ENCODE measurements at regions not wholly inside any gene's neighbourhood (a gene's known extent, or its start where the extent isn't known, plus 50 kb on each side); places are given as distances from the start of the nearest gene placed in this dataset.

DNA sequence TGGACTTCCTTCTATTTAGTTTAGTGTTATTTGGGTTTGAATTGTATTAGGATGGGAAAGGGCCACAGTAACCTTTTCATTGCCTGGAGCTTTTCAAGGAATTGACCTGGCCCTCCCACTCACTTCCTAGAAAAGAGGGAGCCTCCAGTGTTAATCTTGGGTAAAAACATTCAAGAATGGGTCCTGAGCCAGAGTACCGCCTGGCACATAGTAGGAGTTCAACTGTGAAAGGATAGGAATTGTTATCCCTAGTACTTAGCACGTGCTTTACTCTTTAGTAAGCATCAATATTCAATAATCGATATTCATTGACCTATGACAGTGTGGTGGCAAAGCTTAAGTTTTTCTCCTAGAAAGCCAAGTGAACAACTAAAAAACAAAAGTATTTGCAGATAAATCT is 179.9 kb downstream of the IRS1 start:
- in situ Hi-C loops (cut with HindIII; ENCODE audit: extremely low pct_ligation_motif_present, low pct_unique_long_range_greater_than_20kb) (loop anchor here (10.0 to 25.0 kb wide), 2 partner anchors 175 to 732 kb away; partner anchors contain the start of gene IRS1), intact Hi-C loops (cut with micrococcal nuclease; ENCODE audit: unreplicated experiment) (loop anchor here (1.0 to 10.0 kb wide), 9 partner anchors 21 to 587 kb away; no protein-coding TSS in a partner anchor)
- Histone ChIP-seq H3K79me2 (ENCODE audit: insufficient read depth, low read length) (no peaks in the 10 kb centered on the region), H3K4me2 (ENCODE audit: low read depth, low read length) (no peak overlapping the region; the same call in 1 of the 2 replicates), H2AFZ (ENCODE audit: low read length) (no peak overlapping the region), H3K27ac (ENCODE audit: extremely low read length, insufficient read depth, low read length) (peak overlapping the region; percentile 75), H3K36me3 (replicated peaks in 1 of 2; ENCODE audit: control insufficient read depth in 1 of 2, insufficient read depth in 2 of 2, low read length in 2 of 2) (no peaks in the 10 kb centered on the region), H3K27me3 (ENCODE audit: control insufficient read depth in 1 of 2, insufficient read depth in 2 of 2, low read length in 2 of 2) (no peaks in the 10 kb centered on the region), H3K9ac (ENCODE audit: insufficient read depth, low read depth, low read length) (peak overlapping the region; percentile 16; the same call in 1 of the 2 replicates), H3K4me1 (ENCODE audit: insufficient read depth, low read length) (peaks cover 67% of the 10 kb centered on the region), H3K9me3 (ENCODE audit: low read length) (peaks cover 9% of the 10 kb centered on the region), H3K4me3 (replicated peaks in 1 of 3; ENCODE audit: insufficient read depth in 1 of 3, low read depth in 2 of 3, low read length in 3 of 3) (no peak overlapping the region), H4K20me1 (ENCODE audit: insufficient read depth, low read length) (no peaks in the 10 kb centered on the region)
- no peak for DNase-seq (ENCODE audit: low spot score)
- WGBS (ENCODE audit: low lambda C conversion rate), result 98% methylated on average over 3 of the region's 3 CpGs
- ATAC-seq, result no peak
- no TSS peak for BruUV-seq (replicated peaks)
- POLR2A ChIA-PET, result interaction anchor here (1.8 to 2.7 kb wide), 2 partner anchors 36 to 181 kb away, joined by 13 to 24 read pairs; partner anchors contain the start of gene IRS1
- no peak for FAIRE-seq
- CTCF ChIA-PET (ENCODE audit: low intra/inter-chr PET ratio, low total read pairs), result no interaction called here
- TF ChIP-seq, protein P1, sequence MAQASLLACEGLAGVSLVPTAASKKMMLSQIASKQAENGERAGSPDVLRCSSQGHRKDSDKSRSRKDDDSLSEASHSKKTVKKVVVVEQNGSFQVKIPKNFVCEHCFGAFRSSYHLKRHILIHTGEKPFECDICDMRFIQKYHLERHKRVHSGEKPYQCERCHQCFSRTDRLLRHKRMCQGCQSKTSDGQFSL (CRISPR knock-in tag; IDR thresholded peaks at IDR 0.05), result no peak
- TF ChIP-seq BRCA1 (CRISPR knock-in tag; IDR thresholded peaks at IDR 0.05) (0 out of 2 replicates have a peak, but pooled peaks have one; percentile 2), KDM6A (CRISPR knock-in tag; IDR thresholded peaks at IDR 0.05; ENCODE audit: low read depth) (no peak), ZNF652 (CRISPR knock-in tag; IDR thresholded peaks at IDR 0.05; ENCODE audit: borderline replicate concordance, low read depth) (peak; percentile 86), HMG20A (CRISPR knock-in tag; IDR thresholded peaks at IDR 0.05; ENCODE audit: borderline replicate concordance) (no peak), HNRNPH1 (optimal IDR thresholded peaks at IDR 0.05; ENCODE audit: low read depth, low read length) (no peak), IKZF5 (CRISPR knock-in tag; IDR thresholded peaks at IDR 0.05) (no peak), IRF9 (CRISPR knock-in tag; IDR thresholded peaks at IDR 0.05; ENCODE audit: borderline replicate concordance) (no peak), ZBTB38 (CRISPR knock-in tag; IDR thresholded peaks at IDR 0.05) (no peak)
- TF ChIP-seq, protein P2, sequence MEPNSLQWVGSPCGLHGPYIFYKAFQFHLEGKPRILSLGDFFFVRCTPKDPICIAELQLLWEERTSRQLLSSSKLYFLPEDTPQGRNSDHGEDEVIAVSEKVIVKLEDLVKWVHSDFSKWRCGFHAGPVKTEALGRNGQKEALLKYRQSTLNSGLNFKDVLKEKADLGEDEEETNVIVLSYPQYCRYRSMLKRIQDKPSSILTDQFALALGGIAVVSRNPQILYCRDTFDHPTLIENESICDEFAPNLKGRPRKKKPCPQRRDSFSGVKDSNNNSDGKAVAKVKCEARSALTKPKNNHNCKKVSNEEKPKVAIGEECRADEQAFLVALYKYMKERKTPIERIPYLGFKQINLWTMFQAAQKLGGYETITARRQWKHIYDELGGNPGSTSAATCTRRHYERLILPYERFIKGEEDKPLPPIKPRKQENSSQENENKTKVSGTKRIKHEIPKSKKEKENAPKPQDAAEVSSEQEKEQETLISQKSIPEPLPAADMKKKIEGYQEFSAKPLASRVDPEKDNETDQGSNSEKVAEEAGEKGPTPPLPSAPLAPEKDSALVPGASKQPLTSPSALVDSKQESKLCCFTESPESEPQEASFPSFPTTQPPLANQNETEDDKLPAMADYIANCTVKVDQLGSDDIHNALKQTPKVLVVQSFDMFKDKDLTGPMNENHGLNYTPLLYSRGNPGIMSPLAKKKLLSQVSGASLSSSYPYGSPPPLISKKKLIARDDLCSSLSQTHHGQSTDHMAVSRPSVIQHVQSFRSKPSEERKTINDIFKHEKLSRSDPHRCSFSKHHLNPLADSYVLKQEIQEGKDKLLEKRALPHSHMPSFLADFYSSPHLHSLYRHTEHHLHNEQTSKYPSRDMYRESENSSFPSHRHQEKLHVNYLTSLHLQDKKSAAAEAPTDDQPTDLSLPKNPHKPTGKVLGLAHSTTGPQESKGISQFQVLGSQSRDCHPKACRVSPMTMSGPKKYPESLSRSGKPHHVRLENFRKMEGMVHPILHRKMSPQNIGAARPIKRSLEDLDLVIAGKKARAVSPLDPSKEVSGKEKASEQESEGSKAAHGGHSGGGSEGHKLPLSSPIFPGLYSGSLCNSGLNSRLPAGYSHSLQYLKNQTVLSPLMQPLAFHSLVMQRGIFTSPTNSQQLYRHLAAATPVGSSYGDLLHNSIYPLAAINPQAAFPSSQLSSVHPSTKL (CRISPR knock-in tag; IDR thresholded peaks at IDR 0.05), result no peak
- TF ChIP-seq, protein P3, sequence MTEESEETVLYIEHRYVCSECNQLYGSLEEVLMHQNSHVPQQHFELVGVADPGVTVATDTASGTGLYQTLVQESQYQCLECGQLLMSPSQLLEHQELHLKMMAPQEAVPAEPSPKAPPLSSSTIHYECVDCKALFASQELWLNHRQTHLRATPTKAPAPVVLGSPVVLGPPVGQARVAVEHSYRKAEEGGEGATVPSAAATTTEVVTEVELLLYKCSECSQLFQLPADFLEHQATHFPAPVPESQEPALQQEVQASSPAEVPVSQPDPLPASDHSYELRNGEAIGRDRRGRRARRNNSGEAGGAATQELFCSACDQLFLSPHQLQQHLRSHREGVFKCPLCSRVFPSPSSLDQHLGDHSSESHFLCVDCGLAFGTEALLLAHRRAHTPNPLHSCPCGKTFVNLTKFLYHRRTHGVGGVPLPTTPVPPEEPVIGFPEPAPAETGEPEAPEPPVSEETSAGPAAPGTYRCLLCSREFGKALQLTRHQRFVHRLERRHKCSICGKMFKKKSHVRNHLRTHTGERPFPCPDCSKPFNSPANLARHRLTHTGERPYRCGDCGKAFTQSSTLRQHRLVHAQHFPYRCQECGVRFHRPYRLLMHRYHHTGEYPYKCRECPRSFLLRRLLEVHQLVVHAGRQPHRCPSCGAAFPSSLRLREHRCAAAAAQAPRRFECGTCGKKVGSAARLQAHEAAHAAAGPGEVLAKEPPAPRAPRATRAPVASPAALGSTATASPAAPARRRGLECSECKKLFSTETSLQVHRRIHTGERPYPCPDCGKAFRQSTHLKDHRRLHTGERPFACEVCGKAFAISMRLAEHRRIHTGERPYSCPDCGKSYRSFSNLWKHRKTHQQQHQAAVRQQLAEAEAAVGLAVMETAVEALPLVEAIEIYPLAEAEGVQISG (CRISPR knock-in tag; IDR thresholded peaks at IDR 0.05), result no peak
